Type B pancreatic cell (in vitro differentiated cells): ENCODE measurements at regions not wholly inside any gene's neighbourhood (a gene's known extent, or its start where the extent isn't known, plus 50 kb on each side); places are given as distances from the start of the nearest gene placed in this dataset.

Source experiments
- DNase-seq: peaks from one replicate; pipeline ENCODE4 v3.0.0; 2021; ENCODE audit warnings: mixed read lengths; ENCODE audit not compliant: unreplicated experiment; ENCODE audit errors: extremely low spot score
- H3K27ac Mint-ChIP-seq: 2 replicates; pipeline ENCODE4 v1.8.0; 2021; ENCODE audit warnings: mild to moderate bottlenecking, mixed read lengths
- H3K27me3 Mint-ChIP-seq: 2 replicates; pipeline ENCODE4 v1.8.0; 2021; ENCODE audit warnings: mixed read lengths
- H3K36me3 Mint-ChIP-seq: 2 replicates; pipeline ENCODE4 v1.8.0; 2021; ENCODE audit warnings: mixed read lengths
- H3K4me1 Mint-ChIP-seq: one replicate; pipeline ENCODE4 v1.8.0; 2021; ENCODE audit warnings: mixed read lengths; ENCODE audit not compliant: unreplicated experiment
- H3K4me3 Mint-ChIP-seq: 2 replicates; pipeline ENCODE4 v1.8.0; 2021; ENCODE audit warnings: mild to moderate bottlenecking, mixed read lengths
- H3K9me3 Mint-ChIP-seq: 2 replicates; pipeline ENCODE4 v1.8.0; 2021; ENCODE audit warnings: mixed read lengths
- CTCF ChIP-seq: fragments of 200-600 bp; sonication (generic); conservative IDR thresholded peaks from 2 replicates; pipeline ENCODE4 v1.5.0; 2021; ENCODE audit warnings: antibody characterized with exemption, mild to moderate bottlenecking

- H3K4me1 Mint-ChIP-seq = no peaks in the 10 kb centered on the region
Measured at GRCh38 chr2:120502357-120502756, 156.4 kb downstream of the INHBB start.

GRCh38 chr2:120502761-120503160, 156.8 kb downstream of the INHBB start:
- H3K36me3 Mint-ChIP-seq = no peaks in the 10 kb centered on the region
- no peaks in the 10 kb centered on the region for H3K4me1 Mint-ChIP-seq
- no peak for TF ChIP-seq CTCF
- H3K9me3 Mint-ChIP-seq = no peaks in the 10 kb centered on the region
- H3K27me3 Mint-ChIP-seq = peaks cover 28% of the 10 kb centered on the region
- H3K4me3 Mint-ChIP-seq = no peak overlapping the region
- DNase-seq = no peak
- no peak overlapping the region for H3K27ac Mint-ChIP-seq

More at GRCh38 chr2:120502357-120502756, 156.4 kb downstream of the INHBB start:
- no peaks in the 10 kb centered on the region for H3K9me3 Mint-ChIP-seq
- peaks cover 24% of the 10 kb centered on the region for H3K27me3 Mint-ChIP-seq
- TF ChIP-seq CTCF = no peak
- no peak overlapping the region for H3K27ac Mint-ChIP-seq
- H3K36me3 Mint-ChIP-seq = no peaks in the 10 kb centered on the region
- no peak for DNase-seq
- H3K4me3 Mint-ChIP-seq = no peak overlapping the region

GRCh38 chr2:120503206-120503792, 157.4 kb downstream of the INHBB start:
- no peak for DNase-seq
- no peak for TF ChIP-seq CTCF
- Mint-ChIP-seq H3K27me3 (peaks cover 28% of the 10 kb centered on the region), H3K9me3 (no peaks in the 10 kb centered on the region), H3K27ac (no peak overlapping the region), H3K4me3 (no peak overlapping the region), H3K4me1 (no peaks in the 10 kb centered on the region), H3K36me3 (no peaks in the 10 kb centered on the region)

GRCh38 chr2:120503793-120504571, 158.0 kb downstream of the INHBB start:
- H3K4me1 Mint-ChIP-seq = no peaks in the 10 kb centered on the region

GRCh38 chr2:120504936-120505705, 159.2 kb downstream of the INHBB start:
- no peak overlapping the region for H3K27ac Mint-ChIP-seq
- H3K4me3 Mint-ChIP-seq = no peak overlapping the region
- H3K9me3 Mint-ChIP-seq = no peaks in the 10 kb centered on the region
- H3K36me3 Mint-ChIP-seq = no peaks in the 10 kb centered on the region
- no peak for DNase-seq
- H3K27me3 Mint-ChIP-seq = peaks cover 22% of the 10 kb centered on the region
- H3K4me1 Mint-ChIP-seq = no peaks in the 10 kb centered on the region
- TF ChIP-seq CTCF = no peak

More at GRCh38 chr2:120503793-120504571, 158.0 kb downstream of the INHBB start:
- no peak for DNase-seq
- H3K4me3 Mint-ChIP-seq = no peak overlapping the region
- no peaks in the 10 kb centered on the region for H3K9me3 Mint-ChIP-seq
- no peaks in the 10 kb centered on the region for H3K36me3 Mint-ChIP-seq
- no peak for TF ChIP-seq CTCF
- H3K27ac Mint-ChIP-seq = no peak overlapping the region
- peaks cover 28% of the 10 kb centered on the region for H3K27me3 Mint-ChIP-seq
